ENCODE measurements at regions not wholly inside any gene's neighbourhood (a gene's known extent, or its start where the extent isn't known, plus 50 kb on each side); places are given as distances from the start of the nearest gene placed in this dataset.
"Not testable (repeated sequence)": the region's sequence is repeated elsewhere in the genome, so short reads cannot be mapped to it uniquely, and the experiment has no call there.

DNA sequence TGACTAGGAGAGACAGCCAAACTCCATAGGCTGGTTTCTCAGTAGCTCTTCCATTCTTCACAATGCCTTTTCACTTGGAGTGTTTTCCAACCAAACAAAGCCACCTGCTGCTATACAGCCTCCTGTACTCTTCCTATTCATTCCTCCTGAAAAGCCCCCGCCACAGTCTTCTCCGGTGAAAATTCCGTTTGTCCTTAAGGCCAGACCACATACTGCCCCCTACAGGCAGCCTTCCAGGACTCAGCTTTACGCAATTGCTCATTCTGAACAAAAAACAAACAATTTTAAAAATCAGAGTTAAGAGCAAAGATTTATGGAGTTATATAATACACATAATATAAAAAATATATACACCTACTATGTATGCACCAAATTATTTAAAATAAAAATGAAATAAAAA lies 611.5 kb downstream of the COL12A1 start:
- intact Hi-C loops (cut with micrococcal nuclease) = not testable (repeated sequence)

GRCh38 chr6:74588094-74588832 lies 617.6 kb downstream of the COL12A1 start:
- intact Hi-C loops (cut with micrococcal nuclease) = no loop called here

- intact Hi-C loops (cut with micrococcal nuclease) = no loop called here
These were observed 618.5 kb downstream of the COL12A1 start for GRCh38 chr6:74587386-74587785.

GRCh38 chr6:74585753-74586152 lies 620.1 kb downstream of the COL12A1 start:
- intact Hi-C loops (cut with micrococcal nuclease) = no loop called here

DNA sequence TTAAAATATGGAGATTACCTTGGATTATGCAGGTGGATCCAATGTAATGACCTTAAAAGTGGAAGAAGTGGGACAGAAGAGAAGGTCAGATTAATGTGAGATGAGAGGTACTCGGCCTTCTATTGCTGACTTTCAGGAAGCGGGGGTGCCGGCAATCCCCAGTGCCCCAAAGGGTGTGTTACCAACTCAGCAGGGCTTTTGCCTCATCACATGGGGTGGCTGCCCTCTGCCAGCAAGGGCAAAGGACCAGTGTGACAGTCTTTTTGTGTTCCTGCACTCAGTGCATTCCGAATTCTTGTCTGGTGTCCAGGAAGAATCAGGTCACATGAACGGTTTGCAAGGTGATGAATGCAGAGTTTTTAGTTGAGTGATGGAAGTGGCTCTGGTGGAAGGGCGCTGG lies 624.2 kb downstream of the COL12A1 start:
- intact Hi-C loops (cut with micrococcal nuclease) = no loop called here

DNA sequence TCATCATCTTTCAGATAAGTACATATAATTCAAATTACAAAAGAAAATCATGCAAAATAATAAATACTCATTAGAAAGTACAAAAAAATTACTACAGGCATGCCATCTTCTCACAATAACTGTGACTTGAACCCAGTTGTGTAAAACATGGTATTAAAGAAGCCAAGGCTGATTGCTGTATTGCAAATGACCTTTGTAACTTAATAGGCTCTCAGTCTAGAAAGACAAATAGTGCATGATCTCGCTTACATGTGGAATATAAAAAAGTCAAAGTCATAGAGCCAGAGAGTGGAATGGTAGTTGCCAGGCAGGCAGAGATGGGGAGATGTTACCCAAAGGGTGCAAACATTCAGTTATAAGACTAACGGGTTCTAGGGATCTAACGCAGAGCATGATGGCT lies 626.1 kb downstream of the COL12A1 start:
- intact Hi-C loops (cut with micrococcal nuclease) = no loop called here

DNA sequence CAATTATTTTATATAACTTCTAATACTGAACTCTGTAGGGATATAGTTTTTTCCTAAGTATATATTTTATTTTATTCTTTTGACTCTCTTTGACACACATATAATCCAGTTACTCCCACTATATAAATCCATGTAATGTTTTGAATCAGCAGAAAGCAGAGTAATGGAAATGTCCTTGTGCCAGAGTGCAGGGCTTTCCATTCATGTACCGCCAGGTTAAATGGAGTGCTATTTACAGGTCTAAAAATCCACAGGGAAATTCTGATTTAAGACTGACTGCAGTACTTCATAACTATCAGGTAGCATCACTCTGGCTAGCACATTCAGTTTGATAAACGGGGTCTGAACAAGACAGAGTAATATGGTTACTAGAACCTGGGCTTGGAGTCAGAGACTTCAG lies 626.8 kb downstream of the COL12A1 start:
- intact Hi-C loops (cut with micrococcal nuclease) = no loop called here

DNA sequence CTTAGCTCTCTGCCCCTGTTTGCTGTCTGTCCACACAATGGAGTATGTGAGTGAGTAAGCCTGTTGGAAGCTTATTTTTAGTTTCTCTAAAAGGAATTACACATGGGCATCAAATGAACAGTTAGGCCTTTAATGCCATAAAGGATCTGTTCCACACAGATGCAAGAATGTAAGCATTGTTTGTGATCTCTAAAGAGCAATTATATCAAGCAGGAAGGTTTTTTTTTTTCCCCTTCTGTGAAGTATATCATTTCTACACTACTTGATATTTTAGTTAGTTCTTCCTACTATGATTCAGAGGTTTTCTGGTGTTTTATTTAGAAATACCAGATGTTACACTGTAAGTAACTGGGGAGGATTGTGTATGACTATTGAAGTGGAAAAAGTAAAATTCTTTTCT lies 627.5 kb downstream of the COL12A1 start:
- intact Hi-C loops (cut with micrococcal nuclease) = no loop called here

GRCh38 chr6:74577619-74578018 lies 628.2 kb downstream of the COL12A1 start:
- intact Hi-C loops (cut with micrococcal nuclease) = no loop called here

DNA sequence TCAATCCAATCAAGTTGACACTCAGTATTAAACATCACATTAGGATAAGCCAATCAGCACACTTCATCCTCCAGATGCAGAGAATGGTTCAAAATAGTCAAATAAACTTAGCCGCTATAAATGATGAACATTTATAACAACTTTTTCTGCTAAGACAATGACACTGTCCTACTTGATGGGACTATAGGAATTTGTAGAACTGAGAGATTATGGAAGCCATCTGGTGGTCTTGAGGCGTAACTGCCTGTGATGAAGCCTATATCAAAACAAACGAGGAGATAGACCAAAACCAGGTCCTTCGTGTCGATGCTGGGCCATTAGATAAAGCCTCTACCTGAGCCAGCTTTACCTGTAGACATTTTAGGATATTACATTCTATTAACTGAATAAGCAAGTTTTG lies 631.1 kb downstream of the COL12A1 start:
- intact Hi-C loops (cut with micrococcal nuclease) = loop anchor here (1.0 to 2.0 kb wide), 2 partner anchors 634 to 719 kb away; no protein-coding TSS in a partner anchor

DNA sequence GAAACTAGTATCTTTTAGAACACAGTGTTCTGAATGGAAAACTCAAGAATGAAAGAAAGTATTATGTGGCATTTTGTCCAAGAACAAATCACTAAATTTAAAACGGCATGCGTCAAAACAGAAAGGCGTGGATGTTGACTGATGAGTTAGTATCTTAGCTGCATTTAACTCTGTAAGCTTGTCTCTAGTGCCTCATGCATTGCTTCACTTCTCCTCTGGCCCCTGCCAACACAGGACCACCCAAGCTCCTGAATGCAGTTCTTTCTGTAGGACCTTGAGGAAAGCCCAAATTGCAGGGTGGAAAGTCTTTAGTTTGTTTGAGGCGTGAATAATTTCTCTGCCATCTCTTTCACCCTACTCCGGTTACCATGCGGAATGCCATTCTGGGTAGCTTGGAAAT lies 632.2 kb downstream of the COL12A1 start:
- intact Hi-C loops (cut with micrococcal nuclease) = loop anchor here (2.0 kb wide), 1 partner anchor 635 kb away; no protein-coding TSS in a partner anchor

DNA sequence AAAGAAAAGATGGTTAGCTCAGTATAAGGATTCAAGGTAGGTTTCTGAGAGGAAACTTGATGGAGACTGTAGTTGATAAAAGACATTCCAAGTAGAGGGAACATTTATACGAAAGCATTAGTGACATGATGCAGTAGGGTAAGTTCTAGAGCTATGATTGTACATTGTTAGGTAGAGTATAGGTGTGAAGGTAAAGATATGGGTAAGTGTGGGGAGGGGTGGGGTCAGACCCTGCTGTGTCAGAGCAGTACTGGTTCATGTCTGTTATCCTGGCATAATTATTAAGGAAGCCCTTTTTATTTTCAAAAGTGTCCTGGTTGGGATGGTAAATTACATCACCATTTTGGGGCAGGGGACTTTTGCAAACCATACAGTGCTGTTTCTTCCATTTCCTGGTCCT lies 635.8 kb downstream of the COL12A1 start:
- intact Hi-C loops (cut with micrococcal nuclease) = no loop called here

DNA sequence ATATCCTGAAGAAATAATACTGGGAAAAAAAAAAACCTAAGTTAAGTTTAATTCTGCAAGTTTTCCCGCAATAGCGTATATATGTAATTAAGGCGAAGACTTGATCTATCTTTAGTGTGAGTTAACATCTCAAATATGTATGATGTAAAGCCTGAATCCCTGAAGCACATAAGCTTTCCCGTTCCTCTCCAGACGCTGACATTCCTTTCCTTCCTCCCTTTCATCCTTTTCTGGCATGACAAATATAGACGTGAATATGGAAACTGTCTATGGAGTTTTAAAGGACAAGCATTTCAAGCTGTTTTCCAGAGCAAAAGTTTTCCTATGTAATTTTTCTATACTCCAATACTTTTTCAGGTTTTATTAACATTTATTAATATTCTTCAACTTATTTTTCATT lies 637.0 kb downstream of the COL12A1 start:
- intact Hi-C loops (cut with micrococcal nuclease) = no loop called here

DNA sequence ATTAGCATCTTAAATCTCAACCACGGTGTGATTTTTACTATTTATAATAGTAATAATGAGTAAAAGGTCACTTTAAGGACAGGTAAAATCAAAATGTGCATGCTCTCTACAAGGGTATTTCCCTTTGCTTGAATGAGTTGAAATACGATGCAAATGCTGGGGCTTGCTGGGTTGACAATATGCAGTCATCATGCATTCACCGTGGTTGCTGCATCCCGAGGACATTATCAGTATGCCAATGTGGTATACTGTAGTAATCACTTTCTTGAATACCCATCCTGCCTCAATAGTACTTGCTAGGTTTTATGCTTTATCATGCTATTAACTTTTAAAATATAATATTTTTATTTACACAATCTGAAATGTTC lies 637.9 kb downstream of the COL12A1 start:
- intact Hi-C loops (cut with micrococcal nuclease) = not testable (repeated sequence)

GRCh38 chr6:74567281-74567922 lies 638.5 kb downstream of the COL12A1 start:
- intact Hi-C loops (cut with micrococcal nuclease) = no loop called here

GRCh38 chr6:74557236-74557635 lies 648.6 kb downstream of the COL12A1 start:
- intact Hi-C loops (cut with micrococcal nuclease) = no loop called here

- intact Hi-C loops (cut with micrococcal nuclease) = no loop called here
These were observed 651.8 kb downstream of the COL12A1 start for GRCh38 chr6:74554041-74554440.

GRCh38 chr6:74551896-74552295 lies 654.0 kb downstream of the COL12A1 start:
- intact Hi-C loops (cut with micrococcal nuclease) = no loop called here

DNA sequence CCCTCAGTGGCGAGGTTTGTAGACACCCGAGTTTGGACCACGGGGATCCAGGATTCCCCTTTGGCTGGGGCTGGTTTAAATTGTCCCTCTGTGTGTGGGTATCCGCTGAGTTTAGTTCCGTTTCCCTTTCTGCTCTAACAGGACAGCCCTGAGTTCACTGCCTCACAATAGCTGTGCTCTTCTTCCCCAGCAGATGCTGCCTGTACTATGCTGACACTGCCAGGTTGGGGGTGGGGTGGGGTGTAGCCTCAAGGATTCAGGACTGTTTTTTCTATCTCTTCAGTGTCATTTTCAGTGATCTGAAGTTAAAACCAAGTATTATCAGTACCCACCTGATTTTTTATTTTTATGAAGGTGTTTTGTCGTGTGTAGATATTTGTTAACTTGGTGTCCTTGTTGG lies 655.0 kb downstream of the COL12A1 start:
- intact Hi-C loops (cut with micrococcal nuclease) = no loop called here

- intact Hi-C loops (cut with micrococcal nuclease) = no loop called here
These were observed 656.1 kb downstream of the COL12A1 start for GRCh38 chr6:74549746-74550145.

DNA sequence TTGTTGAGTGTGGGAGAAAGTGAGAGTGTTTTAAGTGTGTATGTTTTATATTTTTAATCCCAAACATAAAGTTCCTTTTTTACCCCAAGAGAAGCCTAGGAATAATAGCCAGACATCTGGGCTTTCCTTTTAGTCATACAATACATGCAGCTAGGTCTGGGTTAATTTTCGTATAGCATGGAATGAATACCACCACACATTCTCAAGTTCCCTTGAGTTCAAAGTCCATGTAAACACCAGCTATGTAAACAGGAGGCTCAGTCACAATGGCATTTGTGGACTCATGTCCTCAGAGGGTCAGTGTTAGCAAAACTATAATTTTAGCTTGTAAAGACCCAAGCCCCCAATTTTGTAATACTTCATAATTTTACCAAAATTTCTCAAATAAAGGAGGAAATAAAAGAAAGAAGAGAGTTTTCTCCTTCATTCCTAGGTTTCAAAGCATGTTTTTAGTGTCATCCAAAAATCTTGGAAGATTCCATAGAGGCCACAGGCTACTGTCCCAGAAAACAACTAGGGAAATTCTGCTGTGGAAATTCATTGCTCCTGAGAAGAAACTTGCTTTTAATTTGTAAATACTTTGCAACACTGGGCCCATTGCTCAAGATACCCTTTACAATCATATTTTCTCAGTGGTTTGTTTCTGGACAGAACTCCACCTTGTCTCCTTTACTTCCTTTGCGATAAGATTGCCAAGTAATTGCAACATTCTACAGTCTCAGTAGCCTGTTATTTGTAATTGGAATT lies 671.2 kb downstream of the COL12A1 start:
- intact Hi-C loops (cut with micrococcal nuclease) = no loop called here

- intact Hi-C loops (cut with micrococcal nuclease) = no loop called here
These were observed 686.7 kb downstream of the COL12A1 start for GRCh38 chr6:74519163-74519562.
